ENCODE measurements at regions not wholly inside any gene's neighbourhood (a gene's known extent, or its start where the extent isn't known, plus 50 kb on each side); places are given as distances from the start of the nearest gene placed in this dataset.

DNA sequence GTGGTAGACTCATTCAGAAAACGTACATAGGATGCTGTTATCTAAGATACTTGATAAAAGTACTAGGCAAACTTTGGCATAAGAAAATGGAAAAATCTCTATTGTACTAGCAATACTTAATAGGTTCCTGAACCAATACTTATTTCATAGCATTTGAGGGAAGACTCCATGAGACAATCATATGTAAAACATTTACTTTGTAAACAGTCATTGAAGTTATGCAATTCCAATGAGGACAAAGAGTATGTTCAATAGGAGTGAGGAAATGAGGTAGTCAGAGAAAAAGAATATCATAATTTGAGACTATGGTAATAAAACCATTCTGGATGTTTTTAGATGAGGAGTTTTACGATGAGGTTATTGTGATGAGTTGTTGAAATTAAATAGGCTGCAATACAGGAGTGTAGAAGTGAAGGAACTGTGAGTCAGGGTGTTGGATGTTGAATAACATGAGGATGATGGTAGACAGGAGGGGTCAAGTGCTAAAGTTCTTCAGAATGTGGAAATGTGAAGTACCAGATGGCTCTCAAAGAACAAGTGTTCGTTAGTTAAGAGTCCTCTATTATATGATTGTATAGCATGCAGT is 397.9 kb downstream of the PPP3CA start:
- TF ChIP-seq RAD21 (IDR thresholded peaks at IDR 0.05; ENCODE audit: low read length) (no peak), CTCF (IDR thresholded peaks at IDR 0.05) (no peak), MEF2A (IDR thresholded peaks at IDR 0.05; ENCODE audit: borderline replicate concordance, low read depth) (no peak), FOXM1 (IDR thresholded peaks at IDR 0.05; ENCODE audit: low read depth) (no peak)
- TF ChIP-seq, protein P1, sequence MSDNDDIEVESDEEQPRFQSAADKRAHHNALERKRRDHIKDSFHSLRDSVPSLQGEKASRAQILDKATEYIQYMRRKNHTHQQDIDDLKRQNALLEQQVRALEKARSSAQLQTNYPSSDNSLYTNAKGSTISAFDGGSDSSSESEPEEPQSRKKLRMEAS (IDR thresholded peaks at IDR 0.05; ENCODE audit: low read depth): no peak
- TF ChIP-seq, protein P2, sequence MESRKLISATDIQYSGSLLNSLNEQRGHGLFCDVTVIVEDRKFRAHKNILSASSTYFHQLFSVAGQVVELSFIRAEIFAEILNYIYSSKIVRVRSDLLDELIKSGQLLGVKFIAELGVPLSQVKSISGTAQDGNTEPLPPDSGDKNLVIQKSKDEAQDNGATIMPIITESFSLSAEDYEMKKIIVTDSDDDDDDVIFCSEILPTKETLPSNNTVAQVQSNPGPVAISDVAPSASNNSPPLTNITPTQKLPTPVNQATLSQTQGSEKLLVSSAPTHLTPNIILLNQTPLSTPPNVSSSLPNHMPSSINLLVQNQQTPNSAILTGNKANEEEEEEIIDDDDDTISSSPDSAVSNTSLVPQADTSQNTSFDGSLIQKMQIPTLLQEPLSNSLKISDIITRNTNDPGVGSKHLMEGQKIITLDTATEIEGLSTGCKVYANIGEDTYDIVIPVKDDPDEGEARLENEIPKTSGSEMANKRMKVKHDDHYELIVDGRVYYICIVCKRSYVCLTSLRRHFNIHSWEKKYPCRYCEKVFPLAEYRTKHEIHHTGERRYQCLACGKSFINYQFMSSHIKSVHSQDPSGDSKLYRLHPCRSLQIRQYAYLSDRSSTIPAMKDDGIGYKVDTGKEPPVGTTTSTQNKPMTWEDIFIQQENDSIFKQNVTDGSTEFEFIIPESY (IDR thresholded peaks at IDR 0.05; ENCODE audit: borderline replicate concordance, low read depth): no peak

Measured in SK-N-SH (cell line).